Neural cell (in vitro differentiated cells): ENCODE measurements at regions not wholly inside any gene's neighbourhood (a gene's known extent, or its start where the extent isn't known, plus 50 kb on each side); places are given as distances from the start of the nearest gene placed in this dataset.

Source experiments
- CTCF ChIP-seq: fragments of 450-650 bp; IDR thresholded peaks from 2 replicates; pipeline ENCODE4 v1.5.1; 2014; ENCODE audit warnings: antibody characterized with exemption, mild to moderate bottlenecking, moderate library complexity; ENCODE audit not compliant: poor library complexity, severe bottlenecking
- EP300 ChIP-seq: fragments of 450-650 bp; conservative IDR thresholded peaks from 2 replicates; pipeline ENCODE4 v1.6.1; 2014; ENCODE audit warnings: antibody characterized with exemption, mild to moderate bottlenecking, moderate library complexity; ENCODE audit not compliant: poor library complexity, severe bottlenecking
- EZH2 ChIP-seq: fragments of 200-600, 300-800 bp; shearing (Covaris generic), sonication (generic); IDR thresholded peaks from 2 replicates; pipeline ENCODE4 v1.6.1; 2014; ENCODE audit warnings: antibody characterized with exemption, low read length, borderline replicate concordance, mild to moderate bottlenecking; ENCODE audit not compliant: insufficient read depth, poor library complexity, severe bottlenecking
- MXI1 ChIP-seq: fragments of 450-650 bp; conservative IDR thresholded peaks from 2 replicates; pipeline ENCODE4 v1.6.1; 2014; ENCODE audit warnings: antibody characterized with exemption, mild to moderate bottlenecking; ENCODE audit not compliant: poor library complexity, severe bottlenecking
- POLR2AphosphoS5 ChIP-seq: IDR thresholded peaks from 2 replicates; pipeline ENCODE4 v1.6.1; 2012
- RAD21 ChIP-seq: fragments of 450-650 bp; conservative IDR thresholded peaks from 2 replicates; pipeline ENCODE4 v1.6.1; 2014; ENCODE audit warnings: antibody characterized with exemption, mild to moderate bottlenecking, moderate library complexity
- REST ChIP-seq: IDR thresholded peaks from 2 replicates; pipeline ENCODE4 v1.6.1; 2012; ENCODE audit warnings: borderline replicate concordance
- SMC3 ChIP-seq: fragments of 450-650 bp; conservative IDR thresholded peaks from 2 replicates; pipeline ENCODE4 v1.6.1; 2014; ENCODE audit warnings: antibody characterized with exemption, mild to moderate bottlenecking, moderate library complexity; ENCODE audit not compliant: poor library complexity
- TAF1 ChIP-seq: IDR thresholded peaks from 2 replicates; pipeline ENCODE4 v1.6.1; 2012; ENCODE audit warnings: low read depth

GRCh38 chr2:106596844-106597243 lies 109.7 kb downstream of the CD8B2 start:
- TF ChIP-seq CTCF (no peak), POLR2AphosphoS5 (no peak), TAF1 (no peak), REST (no peak), EZH2 (no peak), EP300 (no peak), RAD21 (no peak), MXI1 (no peak), SMC3 (no peak)
